ENCODE measurements at regions not wholly inside any gene's neighbourhood (a gene's known extent, or its start where the extent isn't known, plus 50 kb on each side); places are given as distances from the start of the nearest gene placed in this dataset.

DNA sequence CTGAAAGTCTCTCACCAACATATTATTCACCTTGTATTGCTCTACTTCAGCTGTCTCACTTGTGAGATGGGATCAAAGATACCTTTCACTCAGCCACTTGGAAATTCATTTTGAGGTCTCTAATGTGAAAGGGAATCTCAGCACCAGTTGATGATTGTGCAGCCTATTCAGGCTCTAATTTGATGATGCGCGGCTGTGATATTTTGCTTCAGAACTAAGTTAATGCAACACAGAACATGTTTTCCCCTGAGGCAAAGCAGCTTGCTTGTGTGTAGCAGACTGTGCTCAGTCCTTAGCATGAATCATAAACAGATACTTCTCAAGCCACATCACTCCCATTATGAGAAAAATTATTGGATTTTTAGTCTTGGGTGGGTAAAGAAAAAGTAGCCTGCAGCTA is 378.8 kb downstream of the OSTF1 start:
- TF ChIP-seq TAF1 (IDR thresholded peaks at IDR 0.05; ENCODE audit: low read depth, low read length) (no peak), POLR2A (IDR thresholded peaks at IDR 0.05; ENCODE audit: low read depth, low read length) (no peak), POLR2AphosphoS5 (IDR thresholded peaks at IDR 0.05; ENCODE audit: low read depth, low read length) (no peak), SPI1 (IDR thresholded peaks at IDR 0.05; ENCODE audit: low read depth, low read length) (no peak), POU2F2 (IDR thresholded peaks at IDR 0.05; ENCODE audit: low read depth, low read length) (no peak), PAX5 (IDR thresholded peaks at IDR 0.05; ENCODE audit: insufficient read depth, low read length, severe bottlenecking) (no peak)

Measured in GM12891 (cell line).